ENCODE measurements at regions not wholly inside any gene's neighbourhood (a gene's known extent, or its start where the extent isn't known, plus 50 kb on each side); places are given as distances from the start of the nearest gene placed in this dataset.
A peak's percentile ranks its signal among the peaks of the same experiment; 100 is the strongest.

DNA sequence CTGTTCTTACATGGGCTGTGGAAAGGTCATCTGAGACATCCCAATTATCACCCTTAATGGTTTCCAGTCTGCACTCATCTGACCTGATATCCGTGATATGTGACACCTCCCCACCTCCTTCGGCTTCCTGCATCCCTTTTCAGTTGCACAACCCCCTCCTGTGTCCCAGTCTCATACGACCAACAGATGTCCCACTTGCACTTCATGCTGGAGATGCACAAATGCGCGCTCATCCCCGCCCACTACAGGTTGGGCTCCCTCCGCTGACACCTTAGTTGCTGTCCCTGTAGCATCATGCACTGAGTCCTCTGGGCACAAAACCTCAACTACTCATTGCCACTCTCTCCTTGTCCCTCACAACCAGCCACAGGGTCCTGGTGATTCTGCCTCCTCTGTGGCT is 94.4 kb downstream of the MIS18A start:
- Histone ChIP-seq H3K4me1 (ENCODE audit: insufficient read depth, low read length) (no peaks in the 10 kb centered on the region; the same call in 1 of the 2 replicates), H3K27ac (ENCODE audit: insufficient read length, low read depth, low read length) (no peak overlapping the region), H3K23me2 (ENCODE audit: insufficient read length, low read depth, low read length, poor library complexity, severe bottlenecking) (no peaks in the 10 kb centered on the region), H3K23ac (ENCODE audit: insufficient read length, low read depth, low read length) (no peak overlapping the region), H2BK20ac (ENCODE audit: low read depth, low read length, poor library complexity, severe bottlenecking) (no peak overlapping the region), H3K9me3 (ENCODE audit: control insufficient read depth, low read depth, low read length) (no peaks in the 10 kb centered on the region), H3K4me2 (ENCODE audit: insufficient read depth, insufficient read length, low read length) (no peak overlapping the region), H4K8ac (replicated peaks; ENCODE audit: insufficient read length, low read depth, low read length) (no peak overlapping the region), H3K79me1 (ENCODE audit: insufficient read depth, low read depth, low read length, poor library complexity, severe bottlenecking) (no peaks in the 10 kb centered on the region), H4K20me1 (ENCODE audit: control insufficient read depth, insufficient read depth, insufficient read length) (no peaks in the 10 kb centered on the region), H3K14ac (ENCODE audit: insufficient read depth, low read length) (no peak overlapping the region), H2BK12ac (ENCODE audit: insufficient read length, low read depth, low read length) (no peak overlapping the region), H3K4ac (ENCODE audit: low read depth, low read length) (no peak overlapping the region), H2AFZ (ENCODE audit: low read length) (no peak overlapping the region), H2BK15ac (ENCODE audit: low read depth, low read length) (no peak overlapping the region), H3K27me3 (ENCODE audit: insufficient read depth, low read length) (no peaks in the 10 kb centered on the region), H3T11ph (ENCODE audit: low read length) (no peak overlapping the region), H4K5ac (ENCODE audit: insufficient read length, low read depth, low read length) (no peak overlapping the region), H3K18ac (ENCODE audit: insufficient read length, low read depth, low read length) (no peak overlapping the region), H2BK120ac (ENCODE audit: low read depth, low read length, poor library complexity, severe bottlenecking) (no peak overlapping the region), H2AK5ac (ENCODE audit: insufficient read length, low read length) (no peak overlapping the region), H3K9ac (ENCODE audit: extremely low read depth, insufficient read length, low read length) (no peak overlapping the region), H3K79me2 (ENCODE audit: insufficient read depth, low read length) (no peaks in the 10 kb centered on the region), H3K56ac (ENCODE audit: insufficient read length, low read depth, low read length) (no peak overlapping the region), H4K91ac (ENCODE audit: insufficient read length, low read depth, low read length) (no peak overlapping the region), H2BK5ac (ENCODE audit: insufficient read length, low read length) (no peak overlapping the region)
- Mint-ChIP-seq H3K9me3 (no peaks in the 10 kb centered on the region; a peak in 2 of 5 replicates), H3K36me3 (ENCODE audit: insufficient read depth in 1 of 3, low read depth in 3 of 3) (no peaks in the 10 kb centered on the region), H3K27ac (peak overlapping the region in 1 of 3 experiments; percentile 10; a peak in 1 of 7 replicates), H3K27me3 (ENCODE audit: low read depth) (no peaks in the 10 kb centered on the region; the same call in 1 of the 2 replicates), H3K4me1 (peaks cover 14 to 17% of the 10 kb centered on the region in 2 experiments), H3K4me3 (no peak overlapping the region)
- DNase-seq, result peak; percentile 35
- TF ChIP-seq, protein P1, sequence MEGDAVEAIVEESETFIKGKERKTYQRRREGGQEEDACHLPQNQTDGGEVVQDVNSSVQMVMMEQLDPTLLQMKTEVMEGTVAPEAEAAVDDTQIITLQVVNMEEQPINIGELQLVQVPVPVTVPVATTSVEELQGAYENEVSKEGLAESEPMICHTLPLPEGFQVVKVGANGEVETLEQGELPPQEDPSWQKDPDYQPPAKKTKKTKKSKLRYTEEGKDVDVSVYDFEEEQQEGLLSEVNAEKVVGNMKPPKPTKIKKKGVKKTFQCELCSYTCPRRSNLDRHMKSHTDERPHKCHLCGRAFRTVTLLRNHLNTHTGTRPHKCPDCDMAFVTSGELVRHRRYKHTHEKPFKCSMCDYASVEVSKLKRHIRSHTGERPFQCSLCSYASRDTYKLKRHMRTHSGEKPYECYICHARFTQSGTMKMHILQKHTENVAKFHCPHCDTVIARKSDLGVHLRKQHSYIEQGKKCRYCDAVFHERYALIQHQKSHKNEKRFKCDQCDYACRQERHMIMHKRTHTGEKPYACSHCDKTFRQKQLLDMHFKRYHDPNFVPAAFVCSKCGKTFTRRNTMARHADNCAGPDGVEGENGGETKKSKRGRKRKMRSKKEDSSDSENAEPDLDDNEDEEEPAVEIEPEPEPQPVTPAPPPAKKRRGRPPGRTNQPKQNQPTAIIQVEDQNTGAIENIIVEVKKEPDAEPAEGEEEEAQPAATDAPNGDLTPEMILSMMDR (conservative IDR thresholded peaks at IDR 0.05), result no peak
- no CpG with 5 or more reads among the region's 7 CpGs for WGBS (ENCODE audit: extremely low coverage, insufficient read length, low lambda C conversion rate)
